ENCODE measurements at regions not wholly inside any gene's neighbourhood (a gene's known extent, or its start where the extent isn't known, plus 50 kb on each side); places are given as distances from the start of the nearest gene placed in this dataset.

DNA sequence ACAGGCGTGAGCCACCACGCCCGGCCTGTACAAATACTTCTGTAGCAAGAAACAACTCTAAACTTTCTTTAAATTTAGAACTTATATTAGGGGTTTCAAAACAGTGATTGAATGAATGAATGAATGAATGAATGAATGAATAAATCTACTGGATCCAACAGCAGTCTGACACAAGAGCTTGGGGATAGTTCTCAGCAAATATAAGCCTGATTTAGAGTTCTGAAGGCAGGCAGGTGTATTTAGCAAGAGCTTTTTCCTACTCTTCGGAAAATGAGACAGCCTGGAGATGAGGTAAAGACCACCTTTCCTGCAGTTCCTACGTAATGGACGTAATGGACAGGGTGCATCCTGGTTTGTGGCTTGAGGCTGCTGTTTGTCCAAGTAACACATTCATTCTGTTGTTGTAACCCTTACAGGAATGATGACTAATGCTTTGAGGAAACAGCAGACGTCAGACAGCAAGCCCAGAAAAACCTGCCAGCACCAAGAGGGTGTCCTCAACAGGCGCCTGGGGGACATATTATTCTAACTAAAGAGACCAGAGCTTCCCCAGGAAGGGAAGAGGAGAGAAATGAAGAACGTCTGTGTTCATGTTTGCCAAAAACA lies 277.4 kb upstream of the SOX5 start:
- no peak overlapping the region for H3K4me3 ChIP-seq (ENCODE audit: low read length in 3 of 3)
- H3K27me3 ChIP-seq (ENCODE audit: control insufficient read depth, insufficient read depth, low read length): no peaks in the 10 kb centered on the region
- no peaks in the 10 kb centered on the region for H3K9me3 ChIP-seq (ENCODE audit: control insufficient read depth in 2 of 3, insufficient read depth in 1 of 3, low read length in 3 of 3)
- H3K27ac ChIP-seq (ENCODE audit: low read depth in 2 of 2, low read length in 2 of 2): no peak overlapping the region
- intact Hi-C loops (cut with DNase I): no loop called here
- no peaks in the 10 kb centered on the region for H3K4me1 ChIP-seq (ENCODE audit: control insufficient read depth in 2 of 3, insufficient read depth in 2 of 3, low read depth in 1 of 3, low read length in 3 of 3)
- DNase-seq (no peak), FAIRE-seq (no peak)
- H3K36me3 ChIP-seq (ENCODE audit: control insufficient read depth in 2 of 3, insufficient read depth in 3 of 3, low read length in 3 of 3): no peaks in the 10 kb centered on the region
- TF ChIP-seq, protein P1, sequence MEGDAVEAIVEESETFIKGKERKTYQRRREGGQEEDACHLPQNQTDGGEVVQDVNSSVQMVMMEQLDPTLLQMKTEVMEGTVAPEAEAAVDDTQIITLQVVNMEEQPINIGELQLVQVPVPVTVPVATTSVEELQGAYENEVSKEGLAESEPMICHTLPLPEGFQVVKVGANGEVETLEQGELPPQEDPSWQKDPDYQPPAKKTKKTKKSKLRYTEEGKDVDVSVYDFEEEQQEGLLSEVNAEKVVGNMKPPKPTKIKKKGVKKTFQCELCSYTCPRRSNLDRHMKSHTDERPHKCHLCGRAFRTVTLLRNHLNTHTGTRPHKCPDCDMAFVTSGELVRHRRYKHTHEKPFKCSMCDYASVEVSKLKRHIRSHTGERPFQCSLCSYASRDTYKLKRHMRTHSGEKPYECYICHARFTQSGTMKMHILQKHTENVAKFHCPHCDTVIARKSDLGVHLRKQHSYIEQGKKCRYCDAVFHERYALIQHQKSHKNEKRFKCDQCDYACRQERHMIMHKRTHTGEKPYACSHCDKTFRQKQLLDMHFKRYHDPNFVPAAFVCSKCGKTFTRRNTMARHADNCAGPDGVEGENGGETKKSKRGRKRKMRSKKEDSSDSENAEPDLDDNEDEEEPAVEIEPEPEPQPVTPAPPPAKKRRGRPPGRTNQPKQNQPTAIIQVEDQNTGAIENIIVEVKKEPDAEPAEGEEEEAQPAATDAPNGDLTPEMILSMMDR (IDR thresholded peaks at IDR 0.05; ENCODE audit: borderline replicate concordance, extremely low read depth, insufficient read depth): no peak
- H3K9ac ChIP-seq (ENCODE audit: low read length in 3 of 3): no peak overlapping the region

DNA sequence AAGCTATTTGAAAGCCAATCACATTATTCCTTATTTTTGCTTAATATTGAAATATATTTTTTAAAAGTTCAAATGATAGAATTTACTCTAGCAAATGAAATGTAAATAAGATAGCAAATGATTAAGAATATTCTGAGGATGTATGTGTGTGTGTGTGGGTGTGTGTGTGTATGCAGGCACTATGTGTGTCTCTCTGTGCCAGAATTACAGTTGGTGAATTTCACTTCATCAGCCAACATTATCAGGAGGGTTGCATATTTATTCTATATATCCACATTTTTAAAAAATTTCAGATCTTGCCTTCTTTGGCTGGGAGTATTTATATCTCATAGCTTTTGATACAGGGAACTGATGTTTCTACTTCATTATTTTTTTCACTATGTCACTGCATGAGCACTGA lies 274.9 kb upstream of the SOX5 start:
- Histone ChIP-seq H3K27me3 (ENCODE audit: control insufficient read depth, insufficient read depth, low read length) (no peaks in the 10 kb centered on the region), H3K27ac (ENCODE audit: low read depth in 2 of 2, low read length in 2 of 2) (no peak overlapping the region), H3K9ac (ENCODE audit: low read length in 3 of 3) (no peak overlapping the region), H3K9me3 (ENCODE audit: control insufficient read depth in 2 of 3, insufficient read depth in 1 of 3, low read length in 3 of 3) (no peaks in the 10 kb centered on the region), H3K4me1 (ENCODE audit: control insufficient read depth in 2 of 3, insufficient read depth in 2 of 3, low read depth in 1 of 3, low read length in 3 of 3) (no peaks in the 10 kb centered on the region), H3K36me3 (ENCODE audit: control insufficient read depth in 2 of 3, insufficient read depth in 3 of 3, low read length in 3 of 3) (no peaks in the 10 kb centered on the region), H3K4me3 (ENCODE audit: low read length in 3 of 3) (no peak overlapping the region)
- TF ChIP-seq, protein P1 (IDR thresholded peaks at IDR 0.05; ENCODE audit: borderline replicate concordance, extremely low read depth, insufficient read depth): no peak
- FAIRE-seq (no peak), DNase-seq (no peak)
- intact Hi-C loops (cut with DNase I): no loop called here

DNA sequence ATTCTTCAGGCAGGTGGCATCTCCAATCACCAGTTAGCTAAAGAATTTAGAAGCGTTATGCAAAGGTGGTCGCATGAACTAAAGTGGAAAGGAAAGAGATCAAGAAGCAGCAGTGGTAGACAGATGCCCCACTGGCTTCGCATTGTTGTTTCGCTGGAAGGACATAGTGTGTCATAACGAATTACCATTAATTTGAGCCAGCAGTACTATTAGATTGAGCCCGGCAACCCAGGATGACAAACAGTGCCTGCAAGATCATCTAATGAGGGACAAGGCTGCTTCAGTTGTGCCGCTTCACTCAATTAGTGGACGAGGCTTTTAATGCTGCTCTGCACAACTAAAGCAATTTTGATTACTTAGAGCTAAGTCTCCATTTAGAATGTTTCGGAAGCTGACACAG lies 274.5 kb upstream of the SOX5 start:
- Histone ChIP-seq H3K36me3 (ENCODE audit: control insufficient read depth in 2 of 3, insufficient read depth in 3 of 3, low read length in 3 of 3) (no peaks in the 10 kb centered on the region), H3K27ac (ENCODE audit: low read depth in 2 of 2, low read length in 2 of 2) (no peak overlapping the region), H3K4me3 (ENCODE audit: low read length in 3 of 3) (no peak overlapping the region), H3K4me1 (ENCODE audit: control insufficient read depth in 2 of 3, insufficient read depth in 2 of 3, low read depth in 1 of 3, low read length in 3 of 3) (no peaks in the 10 kb centered on the region), H3K9ac (ENCODE audit: low read length in 3 of 3) (no peak overlapping the region), H3K9me3 (ENCODE audit: control insufficient read depth in 2 of 3, insufficient read depth in 1 of 3, low read length in 3 of 3) (no peaks in the 10 kb centered on the region), H3K27me3 (ENCODE audit: control insufficient read depth, insufficient read depth, low read length) (no peaks in the 10 kb centered on the region)
- intact Hi-C loops (cut with DNase I): no loop called here
- FAIRE-seq (no peak), DNase-seq (no peak)
- TF ChIP-seq, protein P1 (IDR thresholded peaks at IDR 0.05; ENCODE audit: borderline replicate concordance, extremely low read depth, insufficient read depth): no peak

DNA sequence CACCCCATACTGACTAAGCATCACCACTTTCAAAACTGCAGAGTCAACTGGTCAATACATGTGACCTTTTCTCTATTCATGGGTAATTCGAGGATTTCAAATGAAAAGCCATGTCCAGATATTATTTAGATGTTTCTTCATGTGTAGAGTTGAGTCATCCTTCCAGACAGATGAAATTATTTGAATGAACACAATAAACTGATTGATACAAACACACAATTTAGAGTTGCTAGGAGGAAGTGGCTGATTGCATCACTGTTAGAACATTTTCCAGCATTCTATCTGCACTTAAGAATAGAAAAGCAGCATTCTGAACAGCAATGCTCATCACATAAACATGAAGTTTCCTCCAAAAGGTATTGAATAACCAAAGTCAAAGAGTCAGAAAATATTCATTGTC lies 273.5 kb upstream of the SOX5 start:
- DNase-seq (no peak), FAIRE-seq (no peak)
- intact Hi-C loops (cut with DNase I): no loop called here
- Histone ChIP-seq H3K27ac (ENCODE audit: low read depth in 2 of 2, low read length in 2 of 2) (no peak overlapping the region), H3K9me3 (ENCODE audit: control insufficient read depth in 2 of 3, insufficient read depth in 1 of 3, low read length in 3 of 3) (no peaks in the 10 kb centered on the region), H3K4me3 (ENCODE audit: low read length in 3 of 3) (no peak overlapping the region), H3K36me3 (ENCODE audit: control insufficient read depth in 2 of 3, insufficient read depth in 3 of 3, low read length in 3 of 3) (no peaks in the 10 kb centered on the region), H3K27me3 (ENCODE audit: control insufficient read depth, insufficient read depth, low read length) (no peaks in the 10 kb centered on the region), H3K9ac (ENCODE audit: low read length in 3 of 3) (no peak overlapping the region), H3K4me1 (ENCODE audit: control insufficient read depth in 2 of 3, insufficient read depth in 2 of 3, low read depth in 1 of 3, low read length in 3 of 3) (no peaks in the 10 kb centered on the region)
- TF ChIP-seq, protein P1 (IDR thresholded peaks at IDR 0.05; ENCODE audit: borderline replicate concordance, extremely low read depth, insufficient read depth): no peak

Data from kidney (tissue), 13 donors.